Activated CD4-positive, alpha-beta T cell treated with anti-CD3 and anti-CD28 coated beads, Interleukin-10, Interleukin-2, amounts not matched to agents 100 ng/mL and 50 ng/mL, durations not matched to agents 16 hours and 8 hours (primary cell): ENCODE measurements at regions not wholly inside any gene's neighbourhood (a gene's known extent, or its start where the extent isn't known, plus 50 kb on each side); places are given as distances from the start of the nearest gene placed in this dataset.

Experiments used
- DNase-seq: peaks from one replicate; pipeline ENCODE4 v3.0.0-alpha.2; 2020

GRCh38 chr3:66592927-66593625 is 92.3 kb upstream of the LRIG1 start:
- DNase-seq: no peak

DNA sequence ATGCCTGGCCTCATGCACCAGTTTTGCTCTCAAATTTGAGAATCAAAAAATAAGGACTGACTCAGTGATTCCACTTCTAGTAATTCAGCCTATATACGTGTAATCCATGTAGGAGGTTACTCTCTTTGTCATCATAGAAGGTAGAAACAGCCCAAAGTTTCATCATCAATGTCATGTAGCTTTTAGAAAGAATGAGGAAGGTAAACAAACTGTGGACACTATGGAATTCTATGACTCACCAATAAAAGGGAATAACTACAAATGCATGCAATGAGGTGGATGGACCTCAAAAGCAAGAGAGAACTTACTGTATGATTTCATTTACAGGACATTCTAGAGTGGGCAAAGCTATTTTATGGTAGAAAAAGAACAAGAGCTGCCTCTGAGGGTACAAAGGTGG is 93.2 kb upstream of the LRIG1 start:
- no peak for DNase-seq

GRCh38 chr3:66597308-66597863 is 96.6 kb upstream of the LRIG1 start:
- DNase-seq: no peak

GRCh38 chr3:66598168-66598567 is 97.3 kb upstream of the LRIG1 start:
- no peak for DNase-seq

GRCh38 chr3:66602237-66602636 is 101.4 kb upstream of the LRIG1 start:
- DNase-seq: no peak

GRCh38 chr3:66602691-66603090 is 101.9 kb upstream of the LRIG1 start:
- no peak for DNase-seq

DNA sequence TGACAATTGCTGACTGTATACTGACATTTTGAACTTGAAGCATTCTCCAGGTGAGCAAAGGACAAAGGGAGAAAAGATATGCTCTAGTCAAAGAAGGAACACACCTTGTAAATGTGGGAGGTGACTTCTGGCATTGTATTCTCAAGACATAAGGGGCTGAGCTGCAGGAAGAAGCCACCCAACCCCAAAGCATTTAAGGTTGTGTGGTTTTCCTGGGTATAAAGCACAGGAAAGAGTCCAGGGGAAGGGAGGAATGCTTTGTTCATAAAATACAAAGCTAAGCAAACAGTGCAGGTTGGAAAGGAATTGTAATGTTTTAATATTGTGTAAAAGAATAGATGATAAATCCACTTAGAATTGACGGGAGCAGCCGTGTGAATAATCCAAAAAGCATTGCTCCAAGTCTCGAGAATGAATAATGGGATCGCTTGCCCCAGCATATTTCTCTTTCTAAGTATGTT is 102.4 kb upstream of the LRIG1 start:
- no peak for DNase-seq

DNA sequence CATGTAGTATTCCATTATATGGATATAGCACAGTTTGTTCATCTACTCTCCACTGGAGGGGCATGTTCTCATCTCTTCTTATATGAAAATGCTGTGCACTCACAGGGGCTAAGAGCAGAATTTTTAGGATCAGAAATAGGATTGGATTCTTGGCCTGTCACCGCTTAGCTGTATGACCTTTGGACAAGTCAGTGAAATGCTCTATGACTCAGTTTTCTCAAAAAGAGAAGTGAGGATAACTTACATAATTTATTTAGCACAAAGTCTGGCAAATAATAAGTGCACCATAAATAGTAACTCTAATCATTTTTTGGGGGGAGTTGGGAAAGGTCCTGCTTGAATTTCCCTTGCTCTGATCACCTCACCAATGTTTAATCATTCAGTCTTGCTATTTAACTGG is 103.7 kb upstream of the LRIG1 start:
- DNase-seq: no peak

GRCh38 chr3:66606126-66606525 is 105.3 kb upstream of the LRIG1 start:
- DNase-seq: no peak

DNA sequence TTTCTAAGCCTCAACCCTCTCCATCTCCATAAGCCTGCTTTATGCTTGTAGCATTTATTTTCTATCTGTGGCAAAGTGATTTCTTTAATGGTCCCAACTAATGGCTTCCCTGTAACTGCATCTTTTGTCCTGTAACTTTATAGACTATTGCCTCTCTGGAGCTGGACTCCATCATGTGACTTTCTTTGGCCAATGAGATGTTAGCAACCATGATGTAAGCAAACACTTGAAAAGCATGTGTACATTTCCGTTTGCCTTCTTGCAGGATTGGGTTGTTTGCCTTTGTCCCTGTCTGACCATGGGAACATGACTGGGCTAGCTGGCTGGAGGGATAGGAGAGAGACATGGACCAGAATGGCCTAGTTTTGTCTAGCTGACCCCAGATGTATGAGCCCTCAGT is 106.0 kb upstream of the LRIG1 start:
- DNase-seq: no peak

GRCh38 chr3:66609660-66610561 is 109.1 kb upstream of the LRIG1 start:
- DNase-seq: no peak

GRCh38 chr3:66610562-66610909 is 109.7 kb upstream of the LRIG1 start:
- DNase-seq: no peak

- no peak for DNase-seq
Observed at GRCh38 chr3:66615643-66616301, 115.0 kb upstream of the LRIG1 start.

DNA sequence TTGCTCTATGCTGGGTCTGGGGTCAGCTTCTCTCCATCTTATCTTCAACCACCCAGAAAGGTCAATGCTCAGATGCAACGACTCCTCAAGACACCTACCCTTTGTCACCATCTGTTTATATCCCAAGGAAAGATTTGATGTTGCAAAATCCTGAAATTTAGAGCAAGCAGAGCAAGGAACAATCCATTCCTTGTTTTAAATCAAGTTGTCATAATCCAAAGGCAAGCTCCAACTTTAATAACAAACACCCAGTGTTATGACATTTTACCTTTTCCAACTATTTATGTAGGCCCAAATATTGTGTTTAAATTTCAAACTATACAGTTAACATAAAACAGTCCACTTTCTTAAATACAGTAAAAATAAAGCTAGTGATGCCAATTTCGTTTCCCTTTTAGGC is 116.5 kb upstream of the LRIG1 start:
- no peak for DNase-seq

DNA sequence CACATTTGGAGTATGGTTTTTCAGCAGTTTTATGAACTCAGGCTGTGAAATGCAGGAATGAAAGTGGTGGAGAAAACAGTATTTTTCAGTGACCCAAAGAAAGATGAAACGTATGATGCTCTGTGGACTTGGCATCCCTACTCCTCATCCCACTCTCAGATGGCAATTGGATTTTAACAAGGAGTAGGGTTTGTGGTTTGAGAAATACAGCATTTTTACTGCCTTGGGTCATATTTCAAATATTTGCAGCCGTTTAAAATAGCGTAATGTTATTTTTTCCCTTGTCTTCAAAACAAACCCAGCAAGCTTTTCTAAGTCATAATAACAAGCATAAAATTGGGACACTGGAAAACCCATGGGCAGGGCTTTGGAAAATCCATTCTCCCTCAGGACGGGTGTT is 117.2 kb upstream of the LRIG1 start:
- no peak for DNase-seq

DNA sequence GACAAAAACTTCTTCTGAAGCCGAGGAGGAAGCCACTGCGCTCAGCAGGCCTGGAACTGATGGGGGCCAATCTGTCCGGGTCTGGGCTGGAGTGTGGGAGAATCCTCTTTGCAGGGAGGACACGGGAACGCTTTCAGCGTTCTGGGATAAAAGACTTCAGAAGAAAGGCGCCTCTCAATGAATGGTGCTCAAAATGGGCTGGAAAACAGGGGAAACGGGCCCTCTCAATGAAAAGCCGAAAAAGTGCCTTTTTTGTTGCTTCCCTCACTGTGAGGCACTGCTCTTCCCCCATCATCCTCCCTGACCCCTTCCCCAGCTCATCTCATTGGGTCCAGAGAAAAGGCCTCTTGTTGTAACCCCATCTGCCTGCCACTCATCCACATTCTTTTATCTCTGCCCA is 119.5 kb upstream of the LRIG1 start:
- DNase-seq: no peak

- DNase-seq: no peak
Observed at GRCh38 chr3:66622756-66623457, 122.1 kb upstream of the LRIG1 start.

DNA sequence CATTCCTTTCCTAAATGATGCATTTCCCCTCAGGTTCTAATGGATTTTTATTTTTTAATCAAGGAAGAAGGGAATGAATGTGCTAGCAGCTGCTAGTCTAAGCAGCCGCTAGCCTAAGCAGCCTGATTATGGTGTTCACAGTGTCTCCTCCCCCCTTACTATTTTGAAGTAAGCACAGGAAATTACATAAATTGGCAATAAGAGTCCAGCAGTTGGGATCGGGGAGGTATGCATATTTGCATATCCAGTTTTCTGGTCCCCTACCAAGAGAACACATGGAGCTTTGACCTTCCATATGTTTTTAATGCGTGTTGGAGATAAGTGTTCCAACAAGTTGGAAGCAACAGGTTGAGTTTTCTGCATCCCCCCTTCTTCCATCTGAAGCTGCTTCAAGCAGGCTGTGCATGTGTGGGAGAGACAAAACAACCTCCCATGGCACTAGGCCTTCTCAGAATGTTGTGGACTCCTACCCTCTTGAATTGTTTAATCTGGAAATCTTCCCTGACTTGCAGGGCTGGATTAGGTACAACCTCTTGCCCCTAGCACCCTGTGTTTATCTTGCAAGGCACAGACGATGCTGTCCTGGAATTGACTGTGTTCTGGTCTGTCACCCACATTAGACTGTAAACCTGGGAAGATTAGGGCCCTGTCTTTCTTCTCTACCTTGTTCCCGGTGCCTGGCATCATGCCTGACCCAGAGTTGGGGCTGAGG is 124.8 kb upstream of the LRIG1 start:
- no peak for DNase-seq

DNA sequence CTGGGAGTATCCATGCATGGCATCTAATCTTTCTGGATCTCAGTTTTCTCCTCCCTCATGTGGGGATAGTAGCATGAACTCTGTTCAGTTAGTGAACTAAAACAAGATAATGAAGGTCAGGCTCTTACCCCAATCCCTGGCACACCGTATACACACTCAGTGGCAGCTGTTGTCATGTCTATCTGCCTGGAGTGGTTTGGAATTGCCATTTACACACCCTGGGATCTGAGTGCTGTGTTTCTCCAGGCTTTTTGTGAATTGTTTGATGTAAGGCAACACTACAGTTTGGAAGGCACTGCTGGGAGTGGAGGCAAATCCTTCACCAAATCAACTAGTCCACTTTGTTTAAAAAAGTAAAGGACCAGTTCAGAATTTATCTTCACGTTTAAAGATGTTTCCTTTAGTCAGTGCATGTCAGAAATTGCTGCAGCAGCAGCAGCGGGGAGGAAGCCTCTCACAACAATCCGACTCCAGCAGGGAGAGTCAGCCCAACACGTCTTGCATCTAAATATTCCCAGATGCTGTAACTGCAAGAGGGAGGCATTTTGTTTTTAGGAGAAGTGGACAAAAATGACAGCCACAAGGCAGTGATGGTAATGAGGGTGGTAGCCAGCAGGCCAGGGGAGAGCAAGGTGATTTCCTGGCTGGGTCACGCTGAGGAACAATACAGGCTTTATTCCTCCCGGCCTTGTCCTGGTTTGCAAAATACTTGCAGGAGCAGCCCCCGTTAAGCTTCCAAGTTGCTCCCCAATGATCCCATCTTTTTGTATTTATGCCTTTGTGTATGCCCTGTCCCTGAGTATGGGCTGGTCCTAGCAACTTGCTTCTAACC is 128.5 kb upstream of the LRIG1 start:
- no peak for DNase-seq

- no peak for DNase-seq
Observed at GRCh38 chr3:66629982-66630368, 129.2 kb upstream of the LRIG1 start.
